ENCODE measurements at regions not wholly inside any gene's neighbourhood (a gene's known extent, or its start where the extent isn't known, plus 50 kb on each side); places are given as distances from the start of the nearest gene placed in this dataset.
"Not testable (repeated sequence)": the region's sequence is repeated elsewhere in the genome, so short reads cannot be mapped to it uniquely, and the experiment has no call there.

GRCh38 chr1:30660241-30660640, 63.1 kb downstream of the MATN1 start:
- no peak for DNase-seq

- no peak for DNase-seq
These were observed 63.7 kb downstream of the MATN1 start for GRCh38 chr1:30659702-30660101.

- not testable (repeated sequence) for DNase-seq
These were observed 65.0 kb downstream of the MATN1 start for GRCh38 chr1:30658375-30658774.

DNA sequence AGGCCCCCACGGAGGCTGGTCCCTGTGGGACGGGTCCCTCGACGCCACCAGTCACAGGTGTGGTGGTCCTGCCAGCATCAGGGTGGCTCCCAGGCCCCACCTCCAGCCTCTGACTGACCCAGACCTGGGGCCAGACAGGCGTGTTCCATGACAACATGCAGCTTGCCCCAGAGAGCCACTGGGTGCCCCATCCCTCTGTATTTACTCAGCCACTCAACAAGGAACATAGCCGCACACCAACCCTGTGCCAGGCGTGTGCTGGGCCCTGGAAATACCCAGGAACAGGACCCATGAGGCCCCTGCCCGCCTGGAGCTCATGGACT, 65.4 kb downstream of the MATN1 start:
- DNase-seq: no peak

DNA sequence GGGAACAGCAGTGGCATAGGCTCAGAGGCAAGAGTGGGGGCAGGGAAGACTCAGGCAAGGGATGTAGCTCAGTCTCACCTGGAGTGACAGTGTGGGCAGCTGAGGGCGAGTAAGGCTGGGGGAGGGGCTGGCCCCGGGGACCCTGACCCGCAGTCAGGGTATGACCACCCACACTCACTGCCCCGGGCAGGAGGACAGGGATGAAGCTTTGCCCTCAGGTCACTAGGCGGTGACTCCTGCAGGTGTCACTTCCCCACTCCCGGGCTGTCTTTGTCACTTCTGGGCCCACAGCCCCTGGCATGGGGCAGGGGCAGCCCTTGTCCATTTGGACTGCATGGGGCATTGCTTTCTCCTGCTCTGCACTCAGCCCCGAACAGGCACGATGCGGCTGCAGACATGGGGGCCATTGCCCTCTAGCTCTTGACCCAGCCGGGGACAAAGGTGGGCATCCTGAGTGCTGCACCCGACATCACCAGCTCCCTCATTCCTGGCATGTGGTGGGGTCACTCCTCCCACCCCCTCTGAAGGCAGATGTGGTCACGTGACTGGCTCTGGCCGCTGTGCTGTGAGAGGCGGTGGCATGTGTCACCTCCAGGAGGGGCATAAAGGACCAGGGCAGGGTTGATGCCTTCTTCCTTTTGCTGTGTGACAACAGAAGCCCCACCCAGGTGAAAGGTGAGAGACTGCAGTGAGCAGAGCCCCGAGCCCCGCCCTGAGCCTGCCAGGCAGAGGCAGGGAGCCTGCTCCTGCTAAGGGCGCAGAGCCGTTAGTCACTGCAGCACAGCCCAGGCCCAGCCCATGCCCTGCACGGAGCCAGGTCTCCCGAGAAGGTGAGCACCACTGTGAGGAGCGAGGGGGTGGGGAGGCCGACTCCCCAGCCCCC, 66.0 kb downstream of the MATN1 start:
- no peak for DNase-seq

- no peak for DNase-seq
These were observed 67.0 kb downstream of the MATN1 start for GRCh38 chr1:30656171-30656940.

GRCh38 chr1:30655672-30656071, 67.7 kb downstream of the MATN1 start:
- no peak for DNase-seq

DNA sequence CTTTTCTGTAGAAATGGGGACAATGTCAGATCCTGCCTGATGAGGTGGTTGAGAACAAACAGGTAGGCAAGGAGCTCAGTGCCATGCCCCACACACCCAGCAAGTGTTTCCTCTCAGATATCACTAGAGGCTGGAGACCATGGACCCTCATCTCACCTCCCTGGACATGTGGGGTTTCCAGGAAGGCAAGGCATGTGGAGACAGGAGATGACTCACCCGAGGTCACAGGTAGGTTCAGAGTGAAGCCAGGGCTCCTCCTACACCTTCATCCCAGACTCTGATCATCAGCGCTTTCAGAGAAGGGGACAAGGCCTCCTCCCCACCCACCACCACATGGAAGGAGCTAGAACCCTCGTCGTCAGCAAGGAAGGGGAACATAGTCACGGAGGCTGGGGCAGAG, 69.2 kb downstream of the MATN1 start:
- DNase-seq: no peak

DNA sequence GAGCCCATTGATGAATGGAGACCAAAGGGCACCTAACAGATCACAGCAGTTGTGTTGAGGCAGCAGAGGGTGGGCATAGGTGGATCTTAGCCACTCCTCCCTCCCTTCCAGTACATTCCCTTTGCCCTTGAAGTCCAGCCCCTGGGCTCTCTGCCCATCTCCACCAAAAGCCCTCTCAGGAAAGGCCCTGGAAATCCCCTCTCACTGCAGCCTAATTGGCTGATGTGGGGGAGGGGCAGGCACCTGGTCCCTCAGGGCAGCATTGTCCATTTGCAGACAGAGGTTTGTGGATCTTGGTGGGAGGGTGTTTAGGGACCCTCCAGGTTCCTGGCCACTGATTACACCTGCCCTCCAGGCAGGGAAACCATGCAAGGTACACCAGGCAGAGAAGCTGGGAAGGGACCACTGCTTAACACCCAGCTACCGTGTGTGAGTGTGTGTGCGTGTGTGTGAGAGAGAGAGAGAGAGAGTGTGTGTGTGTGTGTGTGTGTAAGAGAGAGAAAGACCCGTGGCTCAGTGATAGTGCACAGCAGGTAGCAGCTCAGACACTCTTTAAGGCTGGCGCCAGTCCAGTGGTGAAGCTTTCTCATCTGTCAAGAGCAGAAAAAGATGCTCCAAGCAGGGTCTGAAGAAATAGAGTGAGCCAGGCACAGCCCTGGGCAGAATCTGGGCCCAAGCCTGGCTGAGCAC, 71.1 kb downstream of the MATN1 start:
- DNase-seq: no peak

DNA sequence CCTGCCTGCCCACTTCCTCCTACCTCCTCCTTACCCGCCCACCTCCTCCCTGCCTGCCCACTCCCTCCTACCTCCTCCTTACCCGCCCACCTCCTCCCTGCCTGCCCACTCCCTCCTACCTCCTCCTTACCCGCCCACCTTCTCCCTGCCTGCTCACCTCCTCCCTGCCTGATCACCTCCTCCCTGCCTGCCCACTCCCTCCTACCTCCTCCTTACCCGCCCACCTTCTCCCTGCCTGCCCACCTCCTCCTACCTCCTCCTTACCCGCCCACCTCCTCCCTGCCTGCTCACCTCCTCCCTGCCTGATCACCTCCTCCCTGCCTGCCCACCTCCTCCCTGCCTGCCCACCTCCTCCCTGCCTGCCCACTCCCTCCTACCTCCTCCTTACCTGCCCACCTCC, 72.0 kb downstream of the MATN1 start:
- not testable (repeated sequence) for DNase-seq

GRCh38 chr1:30650968-30651320, 72.4 kb downstream of the MATN1 start:
- no peak for DNase-seq

GRCh38 chr1:30650038-30650967, 73.1 kb downstream of the MATN1 start:
- DNase-seq: no peak

- DNase-seq: no peak
These were observed 73.9 kb downstream of the MATN1 start for GRCh38 chr1:30649321-30649991.

DNA sequence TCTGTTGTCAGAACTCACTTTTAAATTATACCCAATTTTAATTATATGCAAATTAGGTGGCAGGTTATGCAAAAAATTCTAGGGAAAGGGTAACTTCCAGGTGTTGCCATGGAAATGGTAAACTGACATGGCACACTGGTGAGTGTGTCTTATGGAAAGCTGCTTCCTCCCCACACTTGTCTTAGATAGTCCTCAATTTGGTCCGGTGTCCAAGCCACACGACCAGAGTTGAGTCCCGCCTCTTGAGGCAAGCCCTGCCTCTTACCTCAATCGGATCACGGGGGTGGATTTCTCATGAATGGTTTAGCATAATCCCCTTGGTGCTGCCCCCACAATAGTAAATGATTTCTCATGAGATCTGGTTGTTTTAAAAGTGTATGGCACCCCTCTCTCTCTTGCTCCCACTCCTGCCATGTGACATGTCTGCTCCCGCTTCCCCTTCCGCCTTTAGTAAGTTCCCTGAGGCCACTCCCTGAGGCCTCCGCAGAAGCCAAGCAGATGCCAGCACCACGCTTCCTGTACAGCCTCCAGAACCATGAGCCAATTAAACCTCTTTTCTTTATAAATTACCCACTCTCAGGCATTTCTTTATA, 74.9 kb downstream of the MATN1 start:
- no peak for DNase-seq

DNA sequence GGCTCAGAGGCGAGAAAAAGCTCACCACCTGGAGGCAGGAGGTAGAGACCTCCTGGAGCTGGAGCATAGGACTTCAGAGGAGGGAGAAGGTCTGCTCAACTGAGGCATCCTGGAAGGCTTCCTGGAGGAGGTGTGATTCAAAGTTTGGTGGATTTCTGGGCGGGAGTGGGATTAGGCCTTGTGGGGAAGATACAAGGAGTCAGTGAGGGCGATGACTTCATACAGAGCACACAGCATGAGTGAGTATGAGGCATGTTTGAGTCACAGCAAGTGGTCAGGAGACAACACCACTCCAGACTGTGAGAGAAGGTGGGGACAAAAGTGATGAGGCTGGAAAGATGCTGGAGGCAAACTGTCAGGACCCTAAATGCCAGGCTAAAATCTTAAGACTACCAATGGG, 77.6 kb downstream of the MATN1 start:
- DNase-seq: peak; percentile 29

- DNase-seq: no peak
These were observed 80.8 kb downstream of the MATN1 start for GRCh38 chr1:30642391-30643120.

- no peak for DNase-seq
These were observed 81.6 kb downstream of the MATN1 start for GRCh38 chr1:30641572-30642353.

- no peak for DNase-seq
These were observed 83.4 kb downstream of the MATN1 start for GRCh38 chr1:30639881-30640452.

DNA sequence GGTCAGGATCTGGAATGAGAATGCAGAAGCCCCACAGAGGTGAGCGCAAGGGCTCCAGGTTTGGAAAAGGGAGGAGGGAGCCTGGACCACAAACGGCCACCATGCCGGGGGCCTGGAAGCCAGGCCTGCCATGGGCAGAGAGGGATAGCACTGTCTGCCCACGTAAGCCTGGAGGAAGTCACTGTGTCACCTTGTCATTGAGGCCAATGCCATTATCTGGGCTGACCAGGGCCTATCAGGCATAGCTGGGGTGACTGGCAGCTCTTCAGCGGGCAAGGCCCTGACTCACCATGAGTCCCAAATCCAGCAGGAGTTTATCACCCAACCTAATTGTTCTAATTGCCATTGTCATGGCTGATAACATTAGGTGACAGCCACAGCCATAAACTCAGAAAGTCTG, 84.6 kb downstream of the MATN1 start:
- DNase-seq: no peak

DNA sequence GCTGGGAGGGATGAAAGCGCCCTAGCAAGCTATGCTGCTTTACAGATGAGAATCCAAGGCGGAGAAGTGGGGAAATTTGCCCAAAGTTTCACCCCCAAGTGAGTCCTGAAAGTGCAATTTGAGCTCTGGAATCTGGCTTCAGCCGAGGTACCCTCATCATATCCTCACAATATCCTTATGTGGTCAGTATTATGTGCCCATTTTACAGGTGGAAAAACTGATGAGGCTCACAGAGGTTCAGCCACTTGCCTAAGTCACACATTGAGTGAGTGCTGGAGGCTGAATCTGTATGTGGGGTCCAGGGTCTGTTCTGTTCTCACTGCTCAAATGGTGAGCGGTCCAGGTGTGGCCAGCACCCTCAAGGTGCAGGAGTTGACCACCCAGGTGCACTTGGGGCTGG, 85.3 kb downstream of the MATN1 start:
- no peak for DNase-seq
